ENCODE measurements at regions not wholly inside any gene's neighbourhood (a gene's known extent, or its start where the extent isn't known, plus 50 kb on each side); places are given as distances from the start of the nearest gene placed in this dataset.

DNA sequence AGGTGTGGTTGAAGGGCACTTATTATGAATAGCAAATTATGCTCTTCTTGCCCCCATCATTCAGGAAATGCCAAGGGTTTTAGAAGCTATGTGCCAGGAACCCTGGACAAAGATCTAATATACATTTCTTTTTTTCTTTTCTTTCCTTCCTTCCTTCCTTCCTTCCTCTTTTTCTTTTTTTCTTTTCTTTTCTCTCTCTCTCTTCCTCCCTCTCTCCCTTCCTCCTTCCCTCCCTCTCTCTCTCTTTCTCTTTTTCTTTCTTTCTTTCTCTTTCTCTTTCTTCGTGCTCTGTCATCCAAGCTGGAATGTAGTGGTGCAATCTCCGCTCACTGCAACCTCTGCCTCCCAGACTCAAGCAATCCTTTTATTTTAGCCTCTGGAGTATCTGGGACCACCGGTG, 66.1 kb upstream of the CSRP2 start:
- Histone ChIP-seq H2BK5ac (ENCODE audit: low read depth, low read length, poor library complexity, severe bottlenecking) (peak overlapping the region; percentile 26), H3K9ac (ENCODE audit: low read depth, low read length) (no peak overlapping the region), H4K5ac (ENCODE audit: low read depth, low read length) (no peak overlapping the region), H2BK15ac (ENCODE audit: low read depth, low read length) (peak overlapping the region; percentile 70; the same call in 2 of the 3 replicates), H3K56ac (ENCODE audit: extremely low read depth, insufficient read depth, low read length) (no peak overlapping the region), H3K36me3 (ENCODE audit: control insufficient read depth, insufficient read depth, low read length) (no peaks in the 10 kb centered on the region), H3K18ac (ENCODE audit: low read depth, low read length) (peak overlapping the region; percentile 33; the same call in 1 of the 2 replicates), H3K9me1 (ENCODE audit: insufficient read depth, low read length) (peaks cover 4% of the 10 kb centered on the region; the same call in 1 of the 2 replicates), H3K23ac (ENCODE audit: low read depth, low read length) (no peak overlapping the region; the same call in 1 of the 2 replicates), H2AFZ (replicated peaks; ENCODE audit: low read length, poor library complexity) (peak overlapping the region; percentile 9), H2AK9ac (replicated peaks; ENCODE audit: low read depth, low read length, poor library complexity) (no peak overlapping the region), H2BK120ac (ENCODE audit: low read depth, low read length) (peak overlapping the region; percentile 74), H4K91ac (ENCODE audit: insufficient read depth, low read depth, low read length) (no peak overlapping the region; the same call in 1 of the 2 replicates), H3K4ac (ENCODE audit: low read depth, low read length) (peak overlapping the region; percentile 55), H2BK20ac (ENCODE audit: low read depth, low read length) (peak overlapping the region; percentile 81), H4K8ac (ENCODE audit: low read depth in 2 of 2, low read length in 2 of 2) (peak overlapping the region in 1 of 2 experiments; percentile 38; a peak in 1 of 4 replicates), H2AK5ac (ENCODE audit: low read depth, low read length) (peak overlapping the region; percentile 63; the same call in 1 of the 2 replicates), H3K27me3 (ENCODE audit: control insufficient read depth, insufficient read depth, low read length) (no peaks in the 10 kb centered on the region), H3K4me3 (ENCODE audit: insufficient read depth, low read depth, low read length) (no peak overlapping the region), H3K79me1 (ENCODE audit: low read depth in 1 of 2, low read length in 2 of 2) (no peaks in the 10 kb centered on the region), H3K9me3 (ENCODE audit: control insufficient read depth, insufficient read depth, low read length) (no peaks in the 10 kb centered on the region), H3K27ac (ENCODE audit: insufficient read depth, low read length) (no peak overlapping the region), H3K4me1 (ENCODE audit: control insufficient read depth, insufficient read depth, low read length) (peaks cover 12% of the 10 kb centered on the region), H3K14ac (replicated peaks; ENCODE audit: low read depth, low read length) (peak overlapping the region; percentile 58; the same call in 1 of the 2 replicates), H3K4me2 (ENCODE audit: low read depth, low read length) (no peak overlapping the region), H4K20me1 (ENCODE audit: insufficient read depth, low read length) (no peaks in the 10 kb centered on the region)
- POLR2A ChIA-PET (ENCODE audit: unreplicated experiment) = no interaction called here
- no peak for TF ChIP-seq BHLHE40 (IDR thresholded peaks at IDR 0.05; ENCODE audit: low read depth, low read length)
- no peak for TF ChIP-seq POLR2A (IDR thresholded peaks at IDR 0.05; ENCODE audit: low read depth, low read length)
- no peak for TF ChIP-seq CTCF (conservative IDR thresholded peaks at IDR 0.05; ENCODE audit: low read depth, low read length)
- TF ChIP-seq RCOR1 (IDR thresholded peaks at IDR 0.05; ENCODE audit: insufficient replicate concordance, low read length) = no peak
- no peak for TF ChIP-seq USF2 (IDR thresholded peaks at IDR 0.05; ENCODE audit: low read depth, low read length)
- TF ChIP-seq NFE2L2 (IDR thresholded peaks at IDR 0.05; ENCODE audit: low read depth, low read length) = no peak
- TF ChIP-seq SMC3 (IDR thresholded peaks at IDR 0.05; ENCODE audit: low read depth, low read length) = no peak
- TF ChIP-seq RFX5 (IDR thresholded peaks at IDR 0.05; ENCODE audit: low read depth, low read length) = no peak
- WGBS, 2 experiments (ENCODE audit: extremely low coverage in 2 of 2, insufficient read length in 1 of 2) = no CpG with 5 or more reads among the region's 3 CpGs
- no TSS peak for BruUV-seq (replicated peaks)
- in situ Hi-C loops (cut with MboI; ENCODE audit: low sequenced_read_pairs) = no loop called here
- ATAC-seq (ENCODE audit: low read depth) (no peak), DNase-seq (no peak)
- dilution Hi-C loops (cut with HindIII; ENCODE audit: low sequenced_read_pairs, unreplicated experiment) = no loop called here
- intact Hi-C loops (cut with micrococcal nuclease) = no loop called here
- CTCF ChIA-PET = no interaction called here
